ENCODE measurements at regions not wholly inside any gene's neighbourhood (a gene's known extent, or its start where the extent isn't known, plus 50 kb on each side); places are given as distances from the start of the nearest gene placed in this dataset.

GRCh38 chr6:169898788-169899480 is 147.5 kb downstream of the ERMARD start:
- TF ChIP-seq CTCF (IDR thresholded peaks at IDR 0.05; ENCODE audit: low read depth, low read length) = no peak
- CTCF ChIA-PET = no interaction called here
- no peak overlapping the region for H3K27ac ChIP-seq (ENCODE audit: low read depth, low read length)
- POLR2A ChIA-PET = no interaction called here
- no peaks in the 10 kb centered on the region for H3K27me3 ChIP-seq (ENCODE audit: control insufficient read depth, insufficient read depth, low read length)
- peaks cover 83% of the 10 kb centered on the region for H3K9me3 ChIP-seq (ENCODE audit: control insufficient read depth, insufficient read depth, low read length)
- H3K4me3 ChIP-seq (ENCODE audit: low read depth, low read length) = no peak overlapping the region
- no peak for DNase-seq (ENCODE audit: low read depth, low spot score)

GRCh38 chr6:169897601-169898358 is 146.4 kb downstream of the ERMARD start:
- DNase-seq (ENCODE audit: low read depth, low spot score) = no peak
- CTCF ChIA-PET = no interaction called here
- POLR2A ChIA-PET = no interaction called here
- Histone ChIP-seq H3K27ac (ENCODE audit: low read depth, low read length) (no peak overlapping the region), H3K4me3 (ENCODE audit: low read depth, low read length) (no peak overlapping the region), H3K9me3 (ENCODE audit: control insufficient read depth, insufficient read depth, low read length) (peaks cover 82% of the 10 kb centered on the region), H3K27me3 (ENCODE audit: control insufficient read depth, insufficient read depth, low read length) (no peaks in the 10 kb centered on the region)
- TF ChIP-seq CTCF (IDR thresholded peaks at IDR 0.05; ENCODE audit: low read depth, low read length) = no peak

- no peak overlapping the region for H3K4me3 ChIP-seq (ENCODE audit: low read depth, low read length)
- CTCF ChIA-PET = no interaction called here
- H3K27me3 ChIP-seq (ENCODE audit: control insufficient read depth, insufficient read depth, low read length) = no peaks in the 10 kb centered on the region
- no peak overlapping the region for H3K27ac ChIP-seq (ENCODE audit: low read depth, low read length)
- POLR2A ChIA-PET = no interaction called here
- peaks cover 77% of the 10 kb centered on the region for H3K9me3 ChIP-seq (ENCODE audit: control insufficient read depth, insufficient read depth, low read length)
- DNase-seq (ENCODE audit: low read depth, low spot score) = no peak
- no peak for TF ChIP-seq CTCF (IDR thresholded peaks at IDR 0.05; ENCODE audit: low read depth, low read length)
These were observed 145.5 kb downstream of the ERMARD start for GRCh38 chr6:169896826-169897456.

- TF ChIP-seq CTCF (IDR thresholded peaks at IDR 0.05; ENCODE audit: low read depth, low read length) = no peak
- Histone ChIP-seq H3K27me3 (ENCODE audit: control insufficient read depth, insufficient read depth, low read length) (no peaks in the 10 kb centered on the region), H3K9me3 (ENCODE audit: control insufficient read depth, insufficient read depth, low read length) (peaks cover 82% of the 10 kb centered on the region), H3K4me3 (ENCODE audit: low read depth, low read length) (no peak overlapping the region), H3K27ac (ENCODE audit: low read depth, low read length) (no peak overlapping the region)
- ChIA-PET CTCF (no interaction called here), POLR2A (no interaction called here)
- DNase-seq (ENCODE audit: low read depth, low spot score) = no peak
These were observed 144.7 kb downstream of the ERMARD start for GRCh38 chr6:169895926-169896761.
